ENCODE measurements at regions not wholly inside any gene's neighbourhood (a gene's known extent, or its start where the extent isn't known, plus 50 kb on each side); places are given as distances from the start of the nearest gene placed in this dataset.

DNA sequence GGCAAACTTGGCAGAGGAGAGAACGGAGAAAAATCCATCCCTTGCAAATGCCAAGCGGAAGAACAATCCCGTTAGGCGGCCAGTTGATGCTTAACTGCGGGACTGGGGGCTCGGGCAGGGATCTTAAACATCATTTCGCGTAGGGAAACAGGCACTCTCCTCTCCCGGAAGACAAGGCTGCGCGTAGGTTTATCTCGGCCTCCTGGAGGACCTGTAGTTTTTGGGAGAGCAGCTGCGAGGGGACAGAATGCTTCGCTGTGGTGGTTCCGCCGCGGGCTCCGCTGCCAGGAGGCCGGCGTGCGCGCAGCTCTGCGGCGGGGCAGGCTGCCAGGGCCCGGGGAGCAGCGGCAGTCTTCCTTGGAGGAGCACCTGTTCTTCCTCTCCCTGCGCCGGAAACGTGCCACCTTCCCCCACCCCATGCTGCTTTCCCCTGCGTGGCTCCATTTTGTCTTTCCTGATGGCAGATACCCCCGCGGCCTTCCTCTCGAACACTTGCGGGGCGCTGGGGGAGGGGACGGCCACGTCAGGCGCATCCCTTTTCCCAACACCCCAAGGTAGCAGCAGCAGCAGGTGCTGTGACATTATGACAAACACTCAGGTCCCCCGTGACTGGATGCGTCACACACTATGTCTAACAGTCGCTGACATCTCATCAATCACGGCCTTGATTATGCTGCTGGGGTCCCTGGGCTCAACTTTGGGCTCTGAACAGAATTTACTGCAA lies 230.7 kb upstream of the BTBD3 start:
- TF ChIP-seq, protein P1, sequence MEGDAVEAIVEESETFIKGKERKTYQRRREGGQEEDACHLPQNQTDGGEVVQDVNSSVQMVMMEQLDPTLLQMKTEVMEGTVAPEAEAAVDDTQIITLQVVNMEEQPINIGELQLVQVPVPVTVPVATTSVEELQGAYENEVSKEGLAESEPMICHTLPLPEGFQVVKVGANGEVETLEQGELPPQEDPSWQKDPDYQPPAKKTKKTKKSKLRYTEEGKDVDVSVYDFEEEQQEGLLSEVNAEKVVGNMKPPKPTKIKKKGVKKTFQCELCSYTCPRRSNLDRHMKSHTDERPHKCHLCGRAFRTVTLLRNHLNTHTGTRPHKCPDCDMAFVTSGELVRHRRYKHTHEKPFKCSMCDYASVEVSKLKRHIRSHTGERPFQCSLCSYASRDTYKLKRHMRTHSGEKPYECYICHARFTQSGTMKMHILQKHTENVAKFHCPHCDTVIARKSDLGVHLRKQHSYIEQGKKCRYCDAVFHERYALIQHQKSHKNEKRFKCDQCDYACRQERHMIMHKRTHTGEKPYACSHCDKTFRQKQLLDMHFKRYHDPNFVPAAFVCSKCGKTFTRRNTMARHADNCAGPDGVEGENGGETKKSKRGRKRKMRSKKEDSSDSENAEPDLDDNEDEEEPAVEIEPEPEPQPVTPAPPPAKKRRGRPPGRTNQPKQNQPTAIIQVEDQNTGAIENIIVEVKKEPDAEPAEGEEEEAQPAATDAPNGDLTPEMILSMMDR (IDR thresholded peaks at IDR 0.05): no peak
- Mint-ChIP-seq H3K4me3 (no peak overlapping the region), H3K27ac (no peak overlapping the region), H3K36me3 (ENCODE audit: low read depth) (no peaks in the 10 kb centered on the region), H3K9me3 (peaks cover 3% of the 10 kb centered on the region), H3K27me3 (peaks cover 10% of the 10 kb centered on the region), H3K4me1 (ENCODE audit: low read depth) (no peaks in the 10 kb centered on the region)
- Histone ChIP-seq H3K36me3 (ENCODE audit: insufficient read depth, low read length) (no peaks in the 10 kb centered on the region), H3K4me3 (ENCODE audit: low read length) (no peak overlapping the region), H3K9me3 (ENCODE audit: control insufficient read depth in 1 of 2, insufficient read depth in 1 of 2, low read length in 2 of 2) (peaks cover 0 to 16% of the 10 kb centered on the region in 2 experiments), H3K27me3 (ENCODE audit: control insufficient read depth in 1 of 2, insufficient read depth in 2 of 2, low read length in 2 of 2) (no peaks in the 10 kb centered on the region), H3K27ac (ENCODE audit: low read depth in 1 of 2, low read length in 2 of 2) (no peak overlapping the region), H3K4me1 (ENCODE audit: insufficient read depth, low read length) (no peaks in the 10 kb centered on the region)
- ATAC-seq (ENCODE audit: poor library complexity): no peak
- ChIA-PET CTCF (no interaction called here), POLR2A (no interaction called here)
- intact Hi-C loops (cut with DNase I, micrococcal nuclease): no loop called here
- no peak for DNase-seq

DNA sequence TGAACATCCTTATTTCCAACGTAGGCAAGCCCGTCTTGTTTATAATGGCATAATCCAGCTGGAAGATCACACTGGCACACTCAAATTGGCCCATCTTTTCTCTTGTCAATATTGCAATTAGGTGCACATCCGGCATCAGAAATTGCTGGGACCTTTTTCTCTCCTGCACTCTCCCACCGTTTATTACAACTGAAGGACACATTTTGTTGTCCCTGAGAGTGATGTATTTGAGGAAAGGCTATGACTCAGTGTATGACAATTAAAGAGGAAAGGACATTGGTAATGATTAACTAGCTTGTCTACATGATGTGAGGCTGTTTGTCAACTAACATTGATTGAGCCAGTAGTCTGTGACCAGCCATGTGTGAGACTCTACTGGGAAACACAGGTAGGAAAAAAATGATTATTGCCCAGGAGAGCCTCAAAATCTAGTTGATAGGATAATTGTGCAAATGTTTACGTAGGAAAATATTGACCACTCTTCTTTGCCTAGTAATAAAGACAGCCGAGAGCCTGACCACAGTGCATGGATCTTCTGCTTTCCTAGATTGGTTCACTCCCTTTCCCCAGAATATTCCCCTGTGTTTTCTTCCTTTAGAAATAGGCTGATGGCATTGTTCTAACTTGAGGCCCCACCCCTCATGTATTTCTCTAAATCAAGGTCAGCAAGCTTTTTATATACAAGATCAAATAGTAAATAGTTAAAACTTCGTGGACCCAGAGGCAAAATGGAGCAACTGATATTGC lies 230.0 kb upstream of the BTBD3 start:
- no peak overlapping the region for H3K27ac ChIP-seq (ENCODE audit: low read depth in 1 of 2, low read length in 2 of 2)
- TF ChIP-seq, protein P1 (IDR thresholded peaks at IDR 0.05): no peak
- H3K4me3 ChIP-seq (ENCODE audit: low read length): no peak overlapping the region
- H3K27me3 ChIP-seq (ENCODE audit: control insufficient read depth in 1 of 2, insufficient read depth in 2 of 2, low read length in 2 of 2): no peaks in the 10 kb centered on the region
- H3K9me3 ChIP-seq (ENCODE audit: control insufficient read depth in 1 of 2, insufficient read depth in 1 of 2, low read length in 2 of 2): peaks cover 0 to 16% of the 10 kb centered on the region in 2 experiments
- ATAC-seq (ENCODE audit: poor library complexity): no peak
- no peak overlapping the region for H3K27ac Mint-ChIP-seq
- peaks cover 3% of the 10 kb centered on the region for H3K9me3 Mint-ChIP-seq
- H3K4me3 Mint-ChIP-seq: no peak overlapping the region
- intact Hi-C loops (cut with DNase I, micrococcal nuclease): no loop called here
- H3K4me1 ChIP-seq (ENCODE audit: insufficient read depth, low read length): no peaks in the 10 kb centered on the region
- DNase-seq: no peak
- no peaks in the 10 kb centered on the region for H3K36me3 Mint-ChIP-seq (ENCODE audit: low read depth)
- CTCF ChIA-PET: no interaction called here
- POLR2A ChIA-PET: no interaction called here
- peaks cover 10% of the 10 kb centered on the region for H3K27me3 Mint-ChIP-seq
- no peaks in the 10 kb centered on the region for H3K36me3 ChIP-seq (ENCODE audit: insufficient read depth, low read length)
- no peaks in the 10 kb centered on the region for H3K4me1 Mint-ChIP-seq (ENCODE audit: low read depth)

DNA sequence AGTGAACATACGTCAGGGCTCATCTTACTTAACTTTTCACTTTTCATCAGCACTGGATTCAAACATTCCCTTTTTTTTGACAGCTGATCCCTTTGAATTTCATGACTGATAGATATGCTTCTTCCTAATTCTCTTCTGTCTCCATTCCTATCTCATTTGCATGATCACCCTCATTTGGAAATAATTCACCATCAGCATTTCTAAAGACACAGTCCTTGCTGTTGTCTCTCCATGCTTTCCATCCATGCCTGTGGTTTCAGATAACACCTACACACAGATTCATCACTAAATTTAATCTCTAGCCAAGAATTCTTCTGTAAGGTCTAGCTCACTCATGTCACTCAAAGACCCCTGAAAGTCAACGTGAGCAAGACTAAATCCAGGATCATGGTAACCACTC lies 228.4 kb upstream of the BTBD3 start:
- peaks cover 10% of the 10 kb centered on the region for H3K27me3 Mint-ChIP-seq
- CTCF ChIA-PET: no interaction called here
- ATAC-seq (ENCODE audit: poor library complexity): no peak

More for the DNA sequence above, 228.4 kb upstream of the BTBD3 start:
- no peaks in the 10 kb centered on the region for H3K4me1 ChIP-seq (ENCODE audit: insufficient read depth, low read length)
- no peaks in the 10 kb centered on the region for H3K36me3 ChIP-seq (ENCODE audit: insufficient read depth, low read length)
- H3K27me3 ChIP-seq (ENCODE audit: control insufficient read depth in 1 of 2, insufficient read depth in 2 of 2, low read length in 2 of 2): no peaks in the 10 kb centered on the region
- Mint-ChIP-seq H3K36me3 (ENCODE audit: low read depth) (no peaks in the 10 kb centered on the region), H3K9me3 (peaks cover 3% of the 10 kb centered on the region), H3K4me3 (no peak overlapping the region), H3K27ac (no peak overlapping the region), H3K4me1 (ENCODE audit: low read depth) (no peaks in the 10 kb centered on the region)
- TF ChIP-seq, protein P1 (IDR thresholded peaks at IDR 0.05): no peak
- intact Hi-C loops (cut with DNase I, micrococcal nuclease): no loop called here
- POLR2A ChIA-PET: no interaction called here
- H3K27ac ChIP-seq (ENCODE audit: low read depth in 1 of 2, low read length in 2 of 2): no peak overlapping the region
- no peak for DNase-seq
- H3K9me3 ChIP-seq (ENCODE audit: control insufficient read depth in 1 of 2, insufficient read depth in 1 of 2, low read length in 2 of 2): peaks cover 0 to 12% of the 10 kb centered on the region in 2 experiments
- H3K4me3 ChIP-seq (ENCODE audit: low read length): no peak overlapping the region

All from CD4-positive, alpha-beta T cell (primary cell).